Cardiac septum (tissue), 1 donor: ENCODE measurements at regions not wholly inside any gene's neighbourhood (a gene's known extent, or its start where the extent isn't known, plus 50 kb on each side); places are given as distances from the start of the nearest gene placed in this dataset.
"Not testable (repeated sequence)": the region's sequence is repeated elsewhere in the genome, so short reads cannot be mapped to it uniquely, and the experiment has no call there.

Experiments used
- DNase-seq: peaks from one replicate; pipeline ENCODE4 v3.0.0-alpha.2; 2020; ENCODE audit warnings: low spot score
- intact Hi-C: fragments of 100-400 bp; cut with DNase I; formaldehyde crosslinking; loops from one replicate; pipeline ENCODE4 v1.14.0; 2022
- donor health status: DM: no; HTN: no; CAD: no.

DNA sequence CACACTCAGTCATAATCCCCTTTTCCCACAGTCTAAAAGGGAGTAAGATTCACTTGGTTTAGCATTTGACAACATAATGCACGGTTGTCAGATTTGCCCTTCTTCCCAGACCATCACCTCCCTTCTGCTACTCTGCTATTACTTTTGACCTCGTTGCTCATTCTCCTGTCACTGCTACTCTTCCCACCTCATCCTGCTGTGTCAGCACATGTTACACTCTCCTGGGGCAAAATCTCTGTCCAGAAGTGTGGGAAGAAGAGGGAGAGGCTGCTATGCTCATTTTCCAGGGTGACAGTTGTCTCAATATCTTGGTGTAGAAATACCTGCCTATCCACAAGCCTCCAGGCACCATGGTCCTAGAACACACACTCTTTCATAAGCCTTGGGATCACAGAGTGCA lies 449.9 kb upstream of the PIK3R1 start:
- intact Hi-C loops = no loop called here
- DNase-seq = no peak

DNA sequence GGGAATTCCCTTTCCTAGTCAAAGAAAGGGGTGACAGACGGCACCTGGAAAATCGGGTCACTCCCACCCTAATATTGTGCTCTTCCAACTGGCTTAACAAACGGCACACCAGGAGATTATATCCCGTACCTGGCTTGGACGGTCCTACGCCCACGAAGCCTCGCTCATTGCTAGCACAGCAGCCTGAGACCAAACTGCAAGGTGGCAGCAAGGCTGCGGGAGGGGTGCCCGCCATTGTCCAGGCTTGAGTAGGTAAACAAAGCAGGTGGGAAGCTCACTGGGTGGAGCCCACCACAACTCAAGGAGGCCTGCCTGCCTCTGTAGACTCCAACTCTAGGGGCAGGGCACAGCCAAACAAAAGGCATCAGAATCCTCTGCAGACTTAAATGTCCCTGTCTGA lies 457.8 kb upstream of the PIK3R1 start:
- DNase-seq, intact Hi-C loops: not testable (repeated sequence)

DNA sequence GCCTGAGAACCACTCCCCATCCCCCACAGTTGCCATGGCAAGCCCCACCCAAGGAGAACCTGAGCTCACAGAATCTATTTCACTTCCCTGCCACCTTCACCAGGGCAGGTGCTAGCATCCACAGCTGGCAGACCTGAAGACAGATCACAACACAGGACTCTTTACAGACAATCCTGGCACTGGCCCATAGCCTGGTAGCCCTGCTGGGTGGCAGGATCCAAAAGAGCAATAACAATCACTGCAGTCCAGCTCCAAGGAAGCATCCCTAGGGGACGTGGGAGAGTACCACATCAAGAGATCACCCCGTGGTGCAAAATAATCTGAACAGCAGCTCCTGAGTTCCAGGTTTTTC lies 463.2 kb upstream of the PIK3R1 start:
- no peak for DNase-seq
- intact Hi-C loops = no loop called here

DNA sequence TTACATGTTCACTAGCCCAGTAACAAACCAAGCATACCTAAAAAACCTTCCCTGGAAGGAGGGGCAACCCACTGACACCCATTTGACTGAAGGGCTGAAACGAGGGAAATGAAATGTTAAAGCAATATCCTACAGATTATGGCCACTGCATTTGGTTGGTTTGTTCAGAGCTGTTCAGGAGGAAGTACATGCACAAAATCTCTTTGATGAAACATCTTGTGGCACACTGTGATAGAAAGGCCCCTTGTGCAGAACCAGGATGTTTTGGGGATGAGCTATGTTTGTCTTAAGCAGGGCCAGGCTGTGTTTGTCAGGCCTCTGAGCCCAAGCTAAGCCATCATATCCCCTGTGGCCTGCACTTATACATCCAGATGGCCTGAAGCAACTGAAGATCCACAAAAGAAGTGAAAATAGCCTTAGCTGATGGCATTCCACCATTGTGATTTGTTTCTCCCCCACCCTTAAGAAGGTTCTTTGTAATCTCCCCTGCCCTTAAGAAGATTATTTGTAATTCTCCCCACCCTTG lies 467.3 kb upstream of the PIK3R1 start:
- no peak for DNase-seq
- intact Hi-C loops = no loop called here

DNA sequence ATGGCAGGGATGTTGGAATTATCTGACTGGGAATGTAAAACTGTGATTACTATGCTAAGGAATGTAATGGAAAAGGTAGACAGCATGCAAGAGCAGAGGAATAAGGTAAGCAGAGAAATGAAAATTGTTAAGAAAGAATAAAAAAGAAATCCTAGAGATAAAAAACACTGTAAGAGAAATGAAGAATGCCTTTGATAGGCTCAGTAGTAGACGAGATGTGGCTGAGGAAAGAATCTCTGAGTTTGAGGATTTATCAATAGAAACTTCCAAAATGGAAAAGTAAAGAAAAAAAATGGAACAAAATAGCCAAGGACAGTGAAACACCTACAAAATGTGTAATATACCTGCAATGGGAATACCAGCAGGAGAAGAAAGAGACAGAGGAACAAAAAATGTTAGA lies 468.5 kb upstream of the PIK3R1 start:
- intact Hi-C loops = no loop called here
- no peak for DNase-seq

DNA sequence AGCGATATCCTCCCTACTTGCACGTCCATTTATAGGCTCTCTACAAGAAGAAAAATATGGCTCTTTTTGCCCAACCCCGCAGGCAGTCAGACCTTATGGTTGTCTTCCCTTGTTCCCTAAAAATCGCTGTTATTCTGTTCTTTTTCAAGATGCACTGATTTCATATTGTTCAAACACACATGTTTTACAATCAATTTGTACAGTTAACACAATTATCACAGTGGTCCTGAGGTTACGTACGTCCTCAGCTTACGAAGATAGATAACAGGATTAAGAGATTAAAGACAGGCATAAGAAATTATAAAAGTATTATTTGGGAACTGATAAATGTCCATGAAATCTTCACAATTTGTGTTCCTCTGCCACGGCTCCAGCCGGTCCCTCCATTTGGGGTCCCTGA lies 468.9 kb upstream of the PIK3R1 start:
- DNase-seq, intact Hi-C loops: not testable (repeated sequence)

DNA sequence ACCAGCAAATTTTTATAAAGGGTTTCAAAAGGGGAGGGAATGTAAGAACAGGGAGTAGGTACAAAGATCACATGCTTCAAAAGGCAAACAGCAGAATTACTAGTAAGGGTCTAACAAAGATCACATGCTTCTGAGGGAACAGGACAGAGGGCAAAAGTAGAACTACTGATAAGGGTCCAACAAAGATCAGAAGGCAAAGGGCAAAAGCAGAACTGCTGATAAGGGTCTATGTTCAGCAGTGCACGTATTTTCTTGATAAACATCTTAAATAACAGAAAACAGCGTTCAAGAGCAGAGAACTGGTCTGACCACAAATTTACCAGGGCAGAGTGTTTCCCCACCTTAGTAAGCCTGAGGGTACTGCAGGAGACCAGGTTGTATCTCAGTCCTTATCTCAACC lies 469.5 kb upstream of the PIK3R1 start:
- DNase-seq = no peak
- intact Hi-C loops = no loop called here

DNA sequence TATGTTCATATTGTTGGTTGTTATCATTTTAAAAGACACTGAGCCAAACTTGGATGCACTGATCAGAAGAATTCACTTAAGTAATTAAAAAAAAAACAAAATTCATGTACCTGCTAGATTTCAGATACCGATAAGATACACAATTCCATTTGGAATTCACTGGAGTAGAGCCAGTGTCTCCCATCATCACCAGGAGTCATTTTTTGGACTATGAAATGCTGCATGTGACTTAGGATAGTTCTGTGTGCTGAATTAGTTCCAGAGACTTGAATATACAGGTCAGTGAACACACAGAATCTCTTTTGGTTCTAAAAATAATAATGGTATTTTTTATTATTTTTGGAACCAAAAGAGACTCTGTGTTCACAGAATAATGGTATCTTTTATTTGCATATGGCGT lies 482.6 kb upstream of the PIK3R1 start:
- intact Hi-C loops = no loop called here
- no peak for DNase-seq

DNA sequence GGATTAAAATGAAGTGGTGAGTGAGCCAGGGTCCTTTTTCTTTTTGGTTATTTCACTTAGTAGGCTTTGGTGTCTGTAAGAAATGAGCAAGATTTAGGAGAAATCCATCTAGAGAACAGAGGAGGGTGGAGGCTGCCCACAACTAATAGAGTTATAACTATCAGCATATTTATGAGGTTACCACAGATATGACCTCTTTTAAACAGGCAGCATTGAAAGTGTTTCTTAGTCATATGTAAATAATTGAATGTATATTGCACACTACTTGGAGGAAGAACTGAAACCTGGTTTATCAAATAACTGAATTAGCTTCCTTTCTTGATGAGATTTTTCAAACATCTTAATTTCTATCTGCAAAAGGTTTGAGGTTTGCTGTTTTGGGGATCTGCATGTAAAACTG lies 483.1 kb upstream of the PIK3R1 start:
- intact Hi-C loops = no loop called here
- no peak for DNase-seq

DNA sequence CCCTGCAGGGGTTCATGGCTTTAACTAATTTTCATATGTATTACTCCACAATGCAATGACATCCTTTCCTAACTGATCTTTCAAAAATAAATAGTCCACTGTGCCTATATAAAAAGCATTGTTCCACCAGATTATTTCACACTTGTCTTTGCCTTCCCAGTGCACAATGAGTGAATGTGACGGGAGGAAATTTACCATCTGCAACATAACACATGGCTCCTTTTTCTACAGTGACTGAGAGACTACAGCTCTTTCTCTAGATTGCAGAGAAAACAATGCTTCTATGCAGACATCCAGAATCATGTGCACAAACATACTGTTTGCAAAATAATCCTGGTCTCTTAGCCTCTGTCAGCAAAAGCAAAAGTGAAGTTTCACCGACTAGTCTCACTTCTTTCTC lies 483.7 kb upstream of the PIK3R1 start:
- no peak for DNase-seq
- intact Hi-C loops = no loop called here

DNA sequence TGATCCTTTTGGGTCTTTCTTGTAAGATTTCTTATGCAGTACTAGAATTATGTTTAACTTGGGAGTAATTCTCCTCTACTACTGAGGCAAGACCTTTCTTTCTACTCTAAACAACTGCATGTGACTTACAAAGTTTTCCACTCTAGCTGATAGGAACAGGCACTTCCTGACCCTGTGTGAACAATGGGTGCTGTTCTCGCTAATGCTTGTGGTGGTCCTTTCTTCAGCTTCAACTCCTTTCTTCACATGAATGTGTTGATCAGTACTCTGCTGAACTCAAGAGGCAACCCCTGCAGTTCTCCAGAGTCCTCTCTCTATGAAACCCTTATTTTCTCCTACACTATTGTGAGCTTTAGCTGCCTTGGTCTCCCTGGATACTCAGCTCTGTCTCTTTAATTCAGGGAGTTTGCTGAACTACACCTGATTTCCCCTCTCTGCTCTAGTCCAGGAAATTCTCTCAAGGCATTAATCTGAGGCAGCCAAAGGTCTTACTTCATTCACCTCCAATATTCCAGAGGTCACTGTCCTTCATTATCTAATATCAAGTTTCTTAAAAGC lies 484.6 kb upstream of the PIK3R1 start:
- DNase-seq = no peak
- intact Hi-C loops = no loop called here

DNA sequence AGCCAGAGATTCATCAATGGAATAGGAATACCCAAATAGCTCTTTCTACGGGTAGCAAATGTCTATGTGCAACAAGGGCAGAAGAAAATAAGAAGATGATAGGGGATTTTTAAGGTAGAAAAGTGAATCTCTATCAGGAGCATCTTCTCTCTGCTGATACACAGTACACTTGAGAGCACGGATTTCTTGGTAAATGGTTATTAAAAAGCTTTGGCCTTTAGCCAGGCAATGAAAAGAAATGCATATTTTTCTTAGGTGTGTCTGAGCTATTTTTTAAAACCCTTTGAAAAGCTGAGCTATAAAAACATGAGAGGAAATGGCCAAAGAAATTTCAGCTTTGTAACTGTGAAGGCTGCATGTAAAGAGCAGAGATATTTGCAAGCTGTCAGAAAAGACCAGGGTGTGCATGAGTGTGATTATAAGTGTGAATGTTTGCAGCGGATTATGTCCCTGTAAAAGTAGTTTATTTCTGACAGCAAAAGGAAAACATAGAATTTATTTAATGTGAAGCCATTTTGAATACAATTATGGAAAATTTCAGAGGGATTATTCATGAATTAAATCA lies 487.1 kb upstream of the PIK3R1 start:
- intact Hi-C loops = no loop called here
- no peak for DNase-seq

DNA sequence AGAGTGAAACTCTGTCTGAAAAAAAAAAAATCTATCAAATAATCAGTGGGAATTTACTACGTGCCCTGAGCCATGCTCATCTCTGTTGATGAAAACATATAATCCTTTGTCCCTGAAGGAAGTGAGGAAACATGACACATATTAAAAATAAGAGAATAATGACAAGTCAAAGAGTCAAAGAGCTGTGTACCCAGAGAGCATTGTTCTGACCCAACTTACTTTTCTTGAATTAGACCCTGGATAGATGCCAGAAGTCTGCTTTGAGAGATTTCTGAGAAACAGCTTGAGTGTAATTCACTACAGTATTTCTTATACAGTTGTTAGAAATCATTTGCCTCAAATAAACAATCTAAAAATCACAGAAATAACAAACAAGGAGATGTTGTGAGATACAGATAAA lies 490.0 kb upstream of the PIK3R1 start:
- no peak for DNase-seq
- intact Hi-C loops = no loop called here

DNA sequence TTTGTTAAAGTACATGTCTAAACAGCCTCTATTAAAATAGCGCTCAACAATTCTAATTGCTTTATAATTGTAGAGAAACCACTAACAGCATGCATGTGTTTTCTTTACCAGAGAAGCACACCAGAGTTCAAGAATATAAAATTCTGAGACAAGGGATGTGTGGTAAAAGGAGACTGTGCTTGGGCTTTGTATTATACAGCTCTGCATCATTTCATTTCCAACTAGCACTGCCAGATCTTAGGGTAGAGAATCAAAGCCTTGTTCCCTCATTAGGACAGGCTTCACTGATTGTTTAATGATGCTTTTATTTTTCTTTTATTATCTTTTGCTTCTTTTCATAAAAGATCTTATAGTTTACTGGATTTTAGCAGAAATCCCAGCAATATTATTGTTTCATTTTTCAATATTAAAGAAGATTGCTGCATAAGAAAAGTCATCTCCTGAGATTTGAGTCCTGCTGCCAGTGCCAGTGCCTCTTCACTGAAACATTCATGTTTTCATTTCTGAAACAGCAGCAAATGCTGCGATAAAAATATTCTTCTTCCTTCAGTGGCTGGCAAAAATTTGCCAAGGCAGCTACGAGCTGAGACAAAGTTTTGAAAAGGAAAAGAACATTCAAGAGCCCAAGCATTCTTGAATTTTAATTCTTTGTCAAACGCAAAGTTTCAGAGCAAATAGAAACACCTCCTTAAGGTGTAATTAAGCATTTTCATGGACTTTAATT lies 491.0 kb upstream of the PIK3R1 start:
- intact Hi-C loops = no loop called here
- no peak for DNase-seq

DNA sequence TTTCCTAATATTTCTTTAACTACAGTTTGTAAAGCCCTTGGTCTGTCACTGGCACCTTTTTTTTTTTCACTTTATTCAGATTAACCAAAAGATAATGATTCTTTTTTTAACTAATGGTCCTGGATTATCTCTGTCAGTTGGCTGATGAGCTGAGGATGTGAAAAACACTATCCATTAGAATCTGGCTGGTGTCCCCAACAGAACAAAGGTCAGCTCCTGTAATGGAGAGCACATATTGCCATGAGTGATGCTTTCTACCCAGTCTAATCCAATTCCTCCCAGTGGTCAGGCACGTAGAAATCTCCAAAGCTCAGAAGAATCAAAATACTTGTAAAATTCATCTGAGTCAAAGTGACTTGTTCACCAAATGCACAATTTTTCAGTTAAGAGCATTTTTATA lies 491.7 kb upstream of the PIK3R1 start:
- intact Hi-C loops = no loop called here
- DNase-seq = no peak

DNA sequence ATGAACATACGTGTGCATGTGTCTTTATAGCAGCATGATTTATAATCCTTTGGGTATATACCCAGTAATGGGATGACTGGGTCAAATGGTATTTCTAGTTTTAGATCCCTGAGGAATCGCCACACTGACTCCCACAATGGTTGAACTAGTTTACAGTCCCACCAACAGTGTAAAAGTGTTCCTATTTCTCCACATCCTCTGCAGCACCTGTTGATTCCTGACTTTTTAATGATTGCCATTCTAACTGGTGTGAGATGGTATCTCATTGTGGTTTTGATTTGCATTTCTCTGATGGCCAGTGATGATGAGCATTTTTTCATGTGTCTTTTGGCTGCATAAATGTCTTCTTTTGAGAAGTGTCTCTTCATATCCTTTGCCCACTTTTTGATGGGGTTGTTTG lies 493.0 kb upstream of the PIK3R1 start:
- intact Hi-C loops, DNase-seq: not testable (repeated sequence)

DNA sequence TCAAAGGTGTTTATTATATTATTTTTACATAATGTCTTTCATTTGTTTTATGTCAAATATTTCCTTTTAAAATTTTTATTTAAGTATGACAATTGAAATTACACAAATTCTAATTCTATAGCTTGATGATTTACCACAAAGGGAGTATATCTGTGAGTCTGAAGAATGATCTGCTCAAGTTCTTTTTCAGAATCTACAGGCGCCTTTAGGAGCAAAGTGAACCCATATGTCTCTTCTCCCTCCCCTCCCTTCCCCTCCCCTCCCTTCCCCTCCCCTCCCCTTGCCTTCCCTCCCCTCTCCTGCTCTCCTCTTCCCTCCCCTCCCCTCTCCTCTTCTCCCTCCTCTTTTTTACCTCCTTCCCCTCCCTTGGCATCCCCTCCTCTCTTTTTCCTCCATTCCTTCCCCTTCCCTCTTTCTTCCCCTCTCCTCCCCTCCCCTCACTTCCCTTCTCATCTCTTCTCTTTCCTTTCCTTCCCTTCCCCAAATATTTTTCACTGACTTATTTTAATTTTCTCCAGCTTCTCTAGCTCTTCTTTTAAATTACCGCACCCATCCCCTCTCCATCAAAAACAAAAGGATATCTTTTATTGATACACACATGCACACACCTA lies 495.3 kb upstream of the PIK3R1 start:
- intact Hi-C loops = no loop called here
- no peak for DNase-seq

DNA sequence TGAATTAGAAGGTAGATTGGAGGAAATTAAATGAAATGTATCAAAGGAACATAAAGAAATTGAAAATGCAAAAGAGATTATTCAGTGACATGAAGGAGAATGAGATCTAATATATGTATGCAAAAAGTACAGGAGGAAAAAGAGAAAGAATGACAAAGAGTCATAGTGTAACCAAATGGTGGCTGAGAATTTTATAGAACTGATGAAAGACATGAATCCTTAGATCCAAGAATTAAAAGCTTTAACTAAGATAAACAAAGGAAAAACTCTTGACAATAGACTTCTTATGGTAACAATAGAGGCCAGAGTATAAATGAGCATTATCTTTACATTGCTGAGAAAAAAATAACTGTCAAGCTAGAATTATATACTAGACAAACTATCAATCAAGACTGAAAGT lies 505.4 kb upstream of the CD180 start:
- no peak for DNase-seq
- intact Hi-C loops = no loop called here

DNA sequence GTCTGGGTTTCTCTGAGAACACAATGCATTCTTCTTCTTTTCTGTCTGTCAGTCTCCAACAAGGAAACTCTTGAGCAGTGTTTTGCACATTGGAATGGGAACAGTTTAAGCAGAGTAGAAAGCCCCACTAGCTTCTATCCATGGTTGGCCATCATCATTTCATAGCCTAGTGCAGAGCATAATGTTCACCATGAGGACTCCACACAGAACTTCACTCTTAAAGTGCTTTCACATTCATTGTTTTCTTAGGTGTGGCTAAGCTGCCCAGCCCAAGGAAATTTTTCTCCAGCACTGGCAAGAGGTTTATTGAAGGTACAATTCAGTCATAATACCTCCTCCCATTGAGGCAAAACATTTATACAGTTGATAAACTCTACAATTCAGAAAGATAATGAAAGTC lies 503.0 kb upstream of the CD180 start:
- intact Hi-C loops = no loop called here
- no peak for DNase-seq

DNA sequence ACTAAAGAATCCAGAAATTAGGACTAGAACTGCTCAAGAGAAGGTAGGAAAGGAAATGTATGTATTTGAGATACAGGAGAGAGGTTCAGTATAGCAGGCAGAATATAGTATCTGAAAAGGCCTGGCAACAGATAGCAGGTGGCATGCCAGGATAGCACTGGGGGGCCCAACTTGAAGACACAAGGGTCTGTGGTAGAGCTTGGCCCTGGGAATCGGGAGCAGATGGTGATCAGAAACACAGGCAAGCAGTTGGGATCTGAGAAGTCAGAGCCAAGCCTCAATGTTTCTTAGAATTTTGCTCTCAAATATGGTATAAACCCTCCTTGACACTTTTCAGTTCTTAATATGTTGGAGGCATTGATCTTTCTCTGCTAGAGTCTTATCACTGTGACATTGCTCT lies 499.8 kb upstream of the CD180 start:
- no peak for DNase-seq
- intact Hi-C loops = no loop called here

DNA sequence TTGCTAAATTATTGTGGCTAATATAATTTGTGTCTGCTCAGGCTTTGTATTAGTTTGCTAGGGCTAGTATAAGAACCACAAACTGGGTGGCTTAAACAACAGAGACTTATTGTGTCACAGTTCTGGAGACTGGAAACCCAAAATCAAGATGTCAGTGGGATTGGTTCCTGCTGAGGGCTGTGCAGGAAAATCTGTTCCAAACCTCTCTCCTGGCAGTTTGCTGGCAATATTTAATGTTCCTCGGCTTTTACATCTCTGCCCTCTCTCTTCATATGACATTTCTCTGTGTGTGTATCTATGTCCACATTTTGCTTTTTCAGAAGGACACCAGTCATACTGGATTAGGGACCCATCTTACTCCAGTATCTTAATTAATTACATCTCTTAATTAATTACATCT lies 498.8 kb upstream of the CD180 start:
- DNase-seq = no peak
- intact Hi-C loops = no loop called here
